Endothelial cell of umbilical vein (primary cell): ENCODE measurements at regions not wholly inside any gene's neighbourhood (a gene's known extent, or its start where the extent isn't known, plus 50 kb on each side); places are given as distances from the start of the nearest gene placed in this dataset.

ENCODE experiments used
- BruUV-seq: library from RNA; stranded (reverse); fragments of 400-500 nt; replicated peaks from 2 replicates; lab custom pipeline; 2021; lab: Mats Ljungman, UMichigan
- CTCF ChIA-PET: fragments of 300-600, 350-600 bp; sonication (Branson Sonifier 250); formaldehyde crosslinking; loops from one replicate; lab custom pipeline; 2021; ENCODE audit warnings: antibody characterized with exemption, inconsistent platforms; lab: Charles Lee
- POLR2A ChIA-PET: fragments of 300-600, 350-600 bp; sonication (Branson Sonifier 250); formaldehyde crosslinking; loops from one replicate; lab custom pipeline; 2021; ENCODE audit warnings: antibody characterized with exemption, inconsistent platforms; lab: Charles Lee
- DNase-seq: peaks from one replicate; pipeline ENCODE4 v3.0.0-alpha.2; 2011; ENCODE audit warnings: low read depth, low spot score
- FAIRE-seq: peaks from 2 replicates; lab custom pipeline; 2011; peaks lifted over from hg19 to GRCh38; lab: Jason Lieb, UNC
- H2AFZ ChIP-seq: 2 replicates; pipeline ENCODE4 v1.6.0; 2012; ENCODE audit warnings: low read depth, low read length, control low read depth, inconsistent platforms
- H3K27ac ChIP-seq: 2 replicates; pipeline ENCODE4 v1.5.1; 2011; ENCODE audit warnings: low read depth, mild to moderate bottlenecking, control low read depth, low read length, moderate library complexity; ENCODE audit not compliant: insufficient read depth
- H3K27me3 ChIP-seq, 2 experiments: 2 replicates each; pipeline versions ENCODE4 v1.6.0 to v1.6.1; 2011; ENCODE audit warnings: low read length in 2 of 2, mixed read lengths in 1 of 2; ENCODE audit not compliant: control insufficient read depth in 2 of 2, insufficient read depth in 2 of 2
- H3K36me3 ChIP-seq, 2 experiments: 2 replicates in 1 of 2; 3 replicates in 1 of 2; pipeline ENCODE4 v1.5.1; 2011; ENCODE audit warnings: low read length in 2 of 2, mild to moderate bottlenecking in 1 of 2, moderate library complexity in 1 of 2; ENCODE audit not compliant: control insufficient read depth in 2 of 2, insufficient read depth in 2 of 2; ENCODE audit errors: extremely low read depth in 1 of 2
- H3K4me1 ChIP-seq: 3 replicates; pipeline ENCODE4 v1.5.1; 2011; ENCODE audit warnings: mild to moderate bottlenecking, low read length; ENCODE audit not compliant: control insufficient read depth, insufficient read depth; ENCODE audit errors: extremely low read depth
- H3K4me2 ChIP-seq: 2 replicates; pipeline ENCODE4 v1.6.1; 2011; ENCODE audit warnings: low read length, control low read depth, mixed read lengths; ENCODE audit not compliant: insufficient read depth
- H3K4me3 ChIP-seq, 3 experiments: fragments of 200-600 bp in 1 of 3; sonication (generic), shearing (Covaris generic) in 1 of 3; replicated peaks in 1 of 3; 2 replicates each; pipeline ENCODE4 v1.5.1; 2011 to 2016; ENCODE audit warnings: control low read depth in 3 of 3, low read length in 3 of 3, mild to moderate bottlenecking in 2 of 3, inconsistent platforms in 1 of 3, low read depth in 1 of 3, moderate library complexity in 1 of 3; ENCODE audit not compliant: insufficient read depth in 1 of 3
- H3K79me2 ChIP-seq: 2 replicates; pipeline ENCODE4 v1.6.0; 2012; ENCODE audit warnings: low read length, inconsistent platforms; ENCODE audit not compliant: control insufficient read depth, insufficient read depth
- H3K9ac ChIP-seq: replicated peaks from 2 replicates; pipeline ENCODE3; 2011; ENCODE audit warnings: low read length, control low read depth; ENCODE audit not compliant: insufficient read depth; ENCODE audit errors: extremely low read depth
- H3K9me1 ChIP-seq: replicated peaks from 3 replicates; pipeline ENCODE4 v1.6.0; 2011; ENCODE audit warnings: mild to moderate bottlenecking, low read length; ENCODE audit not compliant: control insufficient read depth, insufficient read depth; ENCODE audit errors: extremely low read depth
- H3K9me3 ChIP-seq: replicated peaks from 2 replicates; pipeline ENCODE4 v1.5.1; 2012; ENCODE audit warnings: low read length, inconsistent platforms; ENCODE audit not compliant: control insufficient read depth, insufficient read depth
- H4K20me1 ChIP-seq: replicated peaks from 2 replicates; pipeline ENCODE3; 2011; ENCODE audit warnings: mild to moderate bottlenecking, low read length; ENCODE audit not compliant: control insufficient read depth, insufficient read depth; ENCODE audit errors: extremely low read depth
- CTCF ChIP-seq, 2 donors: IDR thresholded peaks; 1 replicate in 1 of 2; 2 replicates in 1 of 2; pipeline ENCODE4 v1.5.1; 2011; ENCODE audit warnings: low read length in 2 of 2, mild to moderate bottlenecking in 2 of 2, moderate library complexity in 2 of 2, control low read depth in 1 of 2, inconsistent platforms in 1 of 2, low read depth in 1 of 2; ENCODE audit not compliant: insufficient read depth in 1 of 2; ENCODE audit errors: extremely low read depth in 1 of 2
- EZH2 ChIP-seq: IDR thresholded peaks from 2 replicates; pipeline ENCODE4 v1.6.1; 2012; ENCODE audit warnings: borderline replicate concordance, low read depth, mild to moderate bottlenecking, moderate library complexity, low read length, inconsistent platforms; ENCODE audit not compliant: severe bottlenecking
- FOS ChIP-seq: IDR thresholded peaks from 2 replicates; pipeline ENCODE4 v1.6.1; 2011; ENCODE audit warnings: mild to moderate bottlenecking, low read length, moderate library complexity, borderline replicate concordance; ENCODE audit not compliant: insufficient read depth
- GATA2 ChIP-seq: IDR thresholded peaks from 2 replicates; pipeline ENCODE4 v1.7.0; 2011; ENCODE audit warnings: low read depth, mild to moderate bottlenecking, moderate library complexity, mixed read lengths, low read length; ENCODE audit not compliant: insufficient read length, insufficient read depth
- JUN ChIP-seq: IDR thresholded peaks from 2 replicates; pipeline ENCODE4 v1.6.1; 2011; ENCODE audit warnings: borderline replicate concordance, low read depth; ENCODE audit not compliant: insufficient read length, insufficient read depth
- MYC ChIP-seq: IDR thresholded peaks from one replicate; pipeline ENCODE4 v1.6.1; 2011; ENCODE audit warnings: mild to moderate bottlenecking, low read depth, low read length
- POLR2A ChIP-seq: IDR thresholded peaks from 2 replicates; pipeline ENCODE4 v1.6.1; 2012; ENCODE audit warnings: low read depth, mild to moderate bottlenecking, control low read depth, low read length
- POLR2AphosphoS5 ChIP-seq: IDR thresholded peaks from 2 replicates; pipeline ENCODE4 v1.6.1; 2012; ENCODE audit warnings: low read depth, mild to moderate bottlenecking, control low read depth, low read length, moderate library complexity; ENCODE audit not compliant: insufficient read depth
- dilution Hi-C: fragments of 300-500 bp; cut with MboI; formaldehyde crosslinking; loops from one replicate; pipeline ENCODE4 v1.15.0; 2019; ENCODE audit warnings: low sequenced_read_pairs; ENCODE audit not compliant: extremely low pct_ligation_motif_present
- intact Hi-C: fragments of 100-400 bp; cut with micrococcal nuclease; formaldehyde crosslinking; loops from one replicate; pipeline ENCODE4 v1.10.0; 2022
- TF ChIP-seq, protein P1 (sequence below): IDR thresholded peaks from 2 replicates; pipeline ENCODE4 v1.6.1; 2011; ENCODE audit not compliant: insufficient read depth, insufficient read length

DNA sequence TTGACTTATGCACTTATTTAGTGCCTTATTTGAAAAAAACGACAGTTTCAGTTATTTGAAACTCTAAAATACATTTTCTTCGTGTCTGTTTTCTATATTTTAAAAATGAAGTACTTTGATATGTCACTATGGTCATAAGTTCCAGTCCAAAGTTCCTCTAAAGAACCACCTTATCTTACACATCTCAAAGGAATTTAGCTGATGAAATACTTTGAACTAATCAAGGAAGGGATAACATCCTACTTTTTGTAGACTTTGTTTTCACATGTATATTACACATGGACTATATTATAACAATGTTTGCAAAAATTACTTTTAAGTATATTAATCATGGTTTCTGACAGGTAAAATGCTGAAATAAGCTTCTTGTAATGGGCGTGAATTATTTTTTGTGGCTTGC, 265.8 kb upstream of the ZNF717 start:
- intact Hi-C loops: no loop called here
- no peak overlapping the region for H3K4me3 ChIP-seq
- H3K27me3 ChIP-seq: no peaks in the 10 kb centered on the region
- no peaks in the 10 kb centered on the region for H3K79me2 ChIP-seq
- DNase-seq (no peak), FAIRE-seq (no peak)
- ChIA-PET POLR2A (no interaction called here), CTCF (no interaction called here)
- no peak overlapping the region for H3K27ac ChIP-seq
- BruUV-seq: no TSS peak
- H3K9me1 ChIP-seq: no peaks in the 10 kb centered on the region
- dilution Hi-C loops: no loop called here
- H3K36me3 ChIP-seq: no peaks in the 10 kb centered on the region
- TF ChIP-seq MYC (no peak), EZH2 (no peak), GATA2 (no peak), POLR2A (no peak), POLR2AphosphoS5 (no peak)
- no peak overlapping the region for H3K4me2 ChIP-seq
- no peaks in the 10 kb centered on the region for H4K20me1 ChIP-seq
- no peaks in the 10 kb centered on the region for H3K9me3 ChIP-seq
- no peaks in the 10 kb centered on the region for H3K4me1 ChIP-seq
- H3K9ac ChIP-seq: no peak overlapping the region
- no peak overlapping the region for H2AFZ ChIP-seq

GRCh38 chr3:76054404-76054803, 269.1 kb upstream of the ZNF717 start:
- H3K9me3 ChIP-seq: no peaks in the 10 kb centered on the region

More at GRCh38 chr3:76054404-76054803, 269.1 kb upstream of the ZNF717 start:
- Histone ChIP-seq H3K4me1 (no peaks in the 10 kb centered on the region), H4K20me1 (no peaks in the 10 kb centered on the region), H3K9ac (no peak overlapping the region), H3K4me2 (no peak overlapping the region), H3K79me2 (no peaks in the 10 kb centered on the region), H2AFZ (no peak overlapping the region), H3K27ac (no peak overlapping the region), H3K27me3 (no peaks in the 10 kb centered on the region), H3K4me3 (no peak overlapping the region), H3K9me1 (no peaks in the 10 kb centered on the region), H3K36me3 (no peaks in the 10 kb centered on the region)
- dilution Hi-C loops (no loop called here), intact Hi-C loops (no loop called here)
- DNase-seq: no peak
- BruUV-seq: no TSS peak
- ChIA-PET CTCF (no interaction called here), POLR2A (no interaction called here)
- TF ChIP-seq GATA2 (no peak), MYC (no peak), JUN (no peak), POLR2A (no peak), CTCF (IDR thresholded peaks at IDR 0.05; ENCODE audit: extremely low read depth in 1 of 2, insufficient read depth in 1 of 2, low read depth in 1 of 2, low read length in 2 of 2) (no peak), EZH2 (no peak), POLR2AphosphoS5 (no peak), FOS (no peak)
- TF ChIP-seq, protein P1, sequence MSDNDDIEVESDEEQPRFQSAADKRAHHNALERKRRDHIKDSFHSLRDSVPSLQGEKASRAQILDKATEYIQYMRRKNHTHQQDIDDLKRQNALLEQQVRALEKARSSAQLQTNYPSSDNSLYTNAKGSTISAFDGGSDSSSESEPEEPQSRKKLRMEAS: no peak
- FAIRE-seq: no peak
